IMR-90 (cell line): ENCODE measurements at regions not wholly inside any gene's neighbourhood (a gene's known extent, or its start where the extent isn't known, plus 50 kb on each side); places are given as distances from the start of the nearest gene placed in this dataset.

Experiments
- ATAC-seq: fragments of 200-7000 bp; cut with Tn5 transposase; 2 replicates; pipeline ENCODE4 v1.9.1; 2020; ENCODE audit warnings: low read depth, mild to moderate bottlenecking, moderate library complexity
- BruUV-seq: library from RNA; stranded (reverse); fragments of 400-500 nt; replicated peaks from 2 replicates; lab custom pipeline; 2021; lab: Mats Ljungman, UMichigan
- CTCF ChIA-PET: fragments of 300-600 bp; formaldehyde crosslinking; extraction: SDS; loops from one replicate; lab custom pipeline; 2021; ENCODE audit warnings: antibody characterized with exemption; lab: Yijun Ruan, JAX
- POLR2A ChIA-PET: fragments of 300-600 bp; sonication (Branson Sonifier 250); formaldehyde crosslinking; loops from one replicate; lab custom pipeline; 2022; ENCODE audit warnings: antibody characterized with exemption; ENCODE audit not compliant: unreplicated experiment; lab: Charles Lee
- DNase-seq: peaks from one replicate; pipeline ENCODE4 v3.0.0; 2013
- H2AFZ ChIP-seq: replicated peaks from 2 replicates; pipeline ENCODE3; 2013; ENCODE audit warnings: low read length, mild to moderate bottlenecking; ENCODE audit not compliant: poor library complexity
- H2AK5ac ChIP-seq: 2 replicates; pipeline ENCODE4 v1.6.1; 2013; ENCODE audit warnings: low read depth, low read length, inconsistent platforms
- H2AK9ac ChIP-seq: replicated peaks from 2 replicates; pipeline ENCODE3; 2013; ENCODE audit warnings: mild to moderate bottlenecking, low read depth, low read length, moderate library complexity; ENCODE audit not compliant: poor library complexity
- H2BK120ac ChIP-seq: 2 replicates; pipeline ENCODE4 v1.6.1; 2013; ENCODE audit warnings: low read depth, low read length, inconsistent platforms
- H2BK15ac ChIP-seq: 3 replicates; pipeline ENCODE4 v1.6.1; 2013; ENCODE audit warnings: low read depth, low read length, inconsistent platforms
- H2BK20ac ChIP-seq: 2 replicates; pipeline ENCODE4 v1.6.1; 2013; ENCODE audit warnings: low read depth, mild to moderate bottlenecking, inconsistent platforms, low read length, moderate library complexity
- H2BK5ac ChIP-seq: 2 replicates; pipeline ENCODE4 v1.6.1; 2013; ENCODE audit warnings: mild to moderate bottlenecking, low read depth, low read length, inconsistent platforms; ENCODE audit not compliant: poor library complexity, severe bottlenecking
- H3K14ac ChIP-seq: replicated peaks from 2 replicates; pipeline ENCODE4 v1.6.1; 2013; ENCODE audit warnings: low read depth, low read length, inconsistent platforms
- H3K18ac ChIP-seq: 2 replicates; pipeline ENCODE4 v1.6.1; 2013; ENCODE audit warnings: low read depth, low read length, control low read depth
- H3K23ac ChIP-seq: 2 replicates; pipeline ENCODE4 v1.6.1; 2013; ENCODE audit warnings: low read depth, low read length, inconsistent platforms
- H3K27ac ChIP-seq: 2 replicates; pipeline ENCODE4 v1.5.1; 2013; ENCODE audit warnings: mild to moderate bottlenecking, control low read depth, low read length; ENCODE audit not compliant: insufficient read depth
- H3K27me3 ChIP-seq: 2 replicates; pipeline ENCODE4 v1.6.1; 2013; ENCODE audit warnings: low read length; ENCODE audit not compliant: control insufficient read depth, insufficient read depth
- H3K36me3 ChIP-seq: 2 replicates; pipeline ENCODE4 v1.6.1; 2013; ENCODE audit warnings: low read length, mixed read lengths; ENCODE audit not compliant: control insufficient read depth, insufficient read depth
- H3K4ac ChIP-seq: 2 replicates; pipeline ENCODE4 v1.6.1; 2013; ENCODE audit warnings: low read depth, low read length, inconsistent platforms
- H3K4me1 ChIP-seq: 2 replicates; pipeline ENCODE4 v1.6.1; 2013; ENCODE audit warnings: low read length, mixed read lengths; ENCODE audit not compliant: control insufficient read depth, insufficient read depth
- H3K4me2 ChIP-seq: 2 replicates; pipeline ENCODE4 v1.6.1; 2013; ENCODE audit warnings: low read depth, mild to moderate bottlenecking, control low read depth, low read length, moderate library complexity
- H3K4me3 ChIP-seq: 2 replicates; pipeline ENCODE4 v1.5.1; 2013; ENCODE audit warnings: low read depth, mild to moderate bottlenecking, control low read depth, low read length, moderate library complexity; ENCODE audit not compliant: insufficient read depth
- H3K56ac ChIP-seq: 2 replicates; pipeline ENCODE4 v1.6.1; 2013; ENCODE audit warnings: low read length, inconsistent platforms; ENCODE audit not compliant: insufficient read depth; ENCODE audit errors: extremely low read depth
- H3K79me1 ChIP-seq, 2 experiments: 2 replicates each; pipeline ENCODE4 v1.6.1; 2013; ENCODE audit warnings: low read length in 2 of 2, inconsistent platforms in 1 of 2, low read depth in 1 of 2
- H3K9ac ChIP-seq: 2 replicates; pipeline ENCODE4 v1.6.1; 2013; ENCODE audit warnings: low read depth, low read length, control low read depth
- H3K9me1 ChIP-seq: 2 replicates; pipeline ENCODE4 v1.6.1; 2013; ENCODE audit warnings: low read length, inconsistent platforms; ENCODE audit not compliant: insufficient read depth
- H3K9me3 ChIP-seq: 2 replicates; pipeline ENCODE4 v1.6.1; 2013; ENCODE audit warnings: low read length; ENCODE audit not compliant: control insufficient read depth, insufficient read depth
- H4K20me1 ChIP-seq: 2 replicates; pipeline ENCODE4 v1.6.1; 2013; ENCODE audit warnings: low read length, inconsistent platforms; ENCODE audit not compliant: insufficient read depth
- H4K5ac ChIP-seq: 2 replicates; pipeline ENCODE4 v1.6.1; 2013; ENCODE audit warnings: mild to moderate bottlenecking, low read depth, low read length, control low read depth
- H4K8ac ChIP-seq, 2 experiments: 2 replicates each; pipeline ENCODE4 v1.6.1; 2013; ENCODE audit warnings: low read depth in 2 of 2, low read length in 2 of 2, control low read depth in 1 of 2, inconsistent platforms in 1 of 2
- H4K91ac ChIP-seq: 2 replicates; pipeline ENCODE4 v1.6.1; 2013; ENCODE audit warnings: low read depth, low read length, inconsistent platforms; ENCODE audit not compliant: insufficient read depth
- BHLHE40 ChIP-seq: fragments of 150-350 bp; IDR thresholded peaks from 2 replicates; pipeline ENCODE4 v1.6.1; 2016; ENCODE audit warnings: mild to moderate bottlenecking, low read depth, low read length
- CEBPB ChIP-seq: IDR thresholded peaks from 2 replicates; pipeline ENCODE4 v1.6.1; 2012; ENCODE audit warnings: low read depth, low read length, improper control_type of control experiment
- CHD1 ChIP-seq: IDR thresholded peaks from 2 replicates; pipeline ENCODE4 v1.6.1; 2012; ENCODE audit warnings: low read depth, low read length, improper control_type of control experiment
- FOS ChIP-seq: fragments of 150-350 bp; IDR thresholded peaks from 2 replicates; pipeline ENCODE4 v1.6.1; 2016; ENCODE audit warnings: low read depth, low read length
- MAFK ChIP-seq: IDR thresholded peaks from 2 replicates; pipeline ENCODE4 v1.6.1; 2012; ENCODE audit warnings: low read depth, low read length, improper control_type of control experiment
- MXI1 ChIP-seq: IDR thresholded peaks from 2 replicates; pipeline ENCODE4 v1.6.1; 2012; ENCODE audit warnings: low read depth, mild to moderate bottlenecking, low read length, moderate library complexity, borderline replicate concordance
- NFE2L2 ChIP-seq: fragments of 150-350 bp; IDR thresholded peaks from 2 replicates; pipeline ENCODE4 v1.6.1; 2016; ENCODE audit warnings: low read depth, mild to moderate bottlenecking, low read length
- RAD21 ChIP-seq: IDR thresholded peaks from 2 replicates; pipeline ENCODE4 v1.6.1; 2012; ENCODE audit warnings: low read length, improper control_type of control experiment
- RCOR1 ChIP-seq: IDR thresholded peaks from 2 replicates; pipeline ENCODE4 v1.6.1; 2012; ENCODE audit warnings: mild to moderate bottlenecking, low read length, improper control_type of control experiment; ENCODE audit not compliant: insufficient replicate concordance
- RFX5 ChIP-seq: IDR thresholded peaks from 2 replicates; pipeline ENCODE4 v1.8.0; 2012; ENCODE audit warnings: low read depth, mild to moderate bottlenecking, low read length, moderate library complexity
- SMC3 ChIP-seq: fragments of 150-350 bp; IDR thresholded peaks from 2 replicates; pipeline ENCODE4 v1.6.1; 2016; ENCODE audit warnings: low read depth, mild to moderate bottlenecking, antibody characterized with exemption, low read length, moderate library complexity
- WGBS, 2 experiments: methylation state at CpG; one replicate each; pipeline versions ENCODE4 v1.1.5 to v1.1.7; 2013; ENCODE audit warnings: missing lambda C conversion rate in 2 of 2; ENCODE audit not compliant: insufficient read length in 1 of 2; ENCODE audit errors: extremely low coverage in 2 of 2; 5-methylcytosine and 5-hydroxymethylcytosine counted together
- dilution Hi-C: fragments of 300-500 bp; cut with HindIII; formaldehyde crosslinking; loops from one replicate; pipeline ENCODE4 v1.14.3; 2018; ENCODE audit warnings: low sequenced_read_pairs; ENCODE audit not compliant: unreplicated experiment
- in situ Hi-C: fragments of 300-500 bp; cut with MboI; formaldehyde crosslinking; loops from 3 replicates; pipeline ENCODE4 v1.14.3; 2019; ENCODE audit warnings: low sequenced_read_pairs, inconsistent platforms, mixed read lengths
- intact Hi-C: fragments of 100-400 bp; cut with micrococcal nuclease; formaldehyde crosslinking; loops from 2 replicates; pipeline ENCODE4 v1.10.0; 2022
- TF ChIP-seq, protein P1 (sequence below): fragments of 150-350 bp; IDR thresholded peaks from 2 replicates; pipeline ENCODE4 v1.6.1; 2016; ENCODE audit warnings: low read depth, mild to moderate bottlenecking, low read length, moderate library complexity, borderline replicate concordance
- TF ChIP-seq, protein P2 (sequence below): fragments of 150-350 bp; IDR thresholded peaks from 2 replicates; pipeline ENCODE4 v1.6.1; 2017; ENCODE audit warnings: mild to moderate bottlenecking, antibody characterized with exemption, low read length, low read depth

DNA sequence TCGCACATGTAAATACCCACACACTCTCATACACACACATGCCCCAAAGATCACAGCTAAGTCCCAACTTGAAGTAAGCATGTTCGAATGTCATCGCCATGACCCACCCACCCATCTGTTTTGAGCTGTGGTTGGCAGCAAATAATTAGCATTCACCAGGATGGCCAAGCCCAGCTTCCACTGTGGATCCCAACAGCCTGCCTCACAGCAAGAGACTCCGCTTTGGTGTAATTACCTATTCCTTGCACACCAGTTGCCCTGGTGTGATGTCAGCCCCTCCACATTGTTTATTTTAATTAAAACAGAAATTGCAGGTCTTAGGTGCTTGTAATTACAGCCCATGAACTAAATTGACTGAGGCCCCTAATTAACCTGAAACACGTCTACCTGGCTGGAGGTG, 81.1 kb downstream of the MAFB start:
- Histone ChIP-seq H3K18ac (no peak overlapping the region), H3K9ac (no peak overlapping the region), H3K9me1 (no peaks in the 10 kb centered on the region), H3K27ac (no peak overlapping the region), H3K14ac (no peak overlapping the region), H4K20me1 (no peaks in the 10 kb centered on the region), H2AFZ (no peak overlapping the region), H3K4me2 (no peak overlapping the region), H2BK120ac (no peak overlapping the region), H2BK15ac (no peak overlapping the region), H4K8ac (no peak overlapping the region), H4K5ac (no peak overlapping the region), H3K4me1 (no peaks in the 10 kb centered on the region), H3K36me3 (no peaks in the 10 kb centered on the region), H3K56ac (no peak overlapping the region), H4K91ac (no peak overlapping the region), H3K9me3 (no peaks in the 10 kb centered on the region), H2BK5ac (no peak overlapping the region), H3K4me3 (no peak overlapping the region), H3K23ac (no peak overlapping the region), H3K79me1 (no peaks in the 10 kb centered on the region), H2AK9ac (no peak overlapping the region), H2AK5ac (no peak overlapping the region), H2BK20ac (no peak overlapping the region), H3K4ac (no peak overlapping the region), H3K27me3 (no peaks in the 10 kb centered on the region)
- in situ Hi-C loops (no loop called here), dilution Hi-C loops (no loop called here), intact Hi-C loops (no loop called here)
- DNase-seq (no peak), ATAC-seq (no peak)
- ChIA-PET CTCF (no interaction called here), POLR2A (no interaction called here)
- 20% methylated on average over 1 of the region's 5 CpGs; no CpG with 5 or more reads in 1 of the 2 experiments for WGBS, 2 experiments
- no peak for TF ChIP-seq RFX5
- no peak for TF ChIP-seq CEBPB
- TF ChIP-seq NFE2L2: no peak
- no peak for TF ChIP-seq CHD1
- TF ChIP-seq RCOR1: no peak
- no peak for TF ChIP-seq MAFK
- TF ChIP-seq, protein P1, sequence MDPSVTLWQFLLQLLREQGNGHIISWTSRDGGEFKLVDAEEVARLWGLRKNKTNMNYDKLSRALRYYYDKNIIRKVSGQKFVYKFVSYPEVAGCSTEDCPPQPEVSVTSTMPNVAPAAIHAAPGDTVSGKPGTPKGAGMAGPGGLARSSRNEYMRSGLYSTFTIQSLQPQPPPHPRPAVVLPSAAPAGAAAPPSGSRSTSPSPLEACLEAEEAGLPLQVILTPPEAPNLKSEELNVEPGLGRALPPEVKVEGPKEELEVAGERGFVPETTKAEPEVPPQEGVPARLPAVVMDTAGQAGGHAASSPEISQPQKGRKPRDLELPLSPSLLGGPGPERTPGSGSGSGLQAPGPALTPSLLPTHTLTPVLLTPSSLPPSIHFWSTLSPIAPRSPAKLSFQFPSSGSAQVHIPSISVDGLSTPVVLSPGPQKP: no peak
- TF ChIP-seq, protein P2, sequence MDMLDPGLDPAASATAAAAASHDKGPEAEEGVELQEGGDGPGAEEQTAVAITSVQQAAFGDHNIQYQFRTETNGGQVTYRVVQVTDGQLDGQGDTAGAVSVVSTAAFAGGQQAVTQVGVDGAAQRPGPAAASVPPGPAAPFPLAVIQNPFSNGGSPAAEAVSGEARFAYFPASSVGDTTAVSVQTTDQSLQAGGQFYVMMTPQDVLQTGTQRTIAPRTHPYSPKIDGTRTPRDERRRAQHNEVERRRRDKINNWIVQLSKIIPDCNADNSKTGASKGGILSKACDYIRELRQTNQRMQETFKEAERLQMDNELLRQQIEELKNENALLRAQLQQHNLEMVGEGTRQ: no peak
- TF ChIP-seq FOS: no peak
- TF ChIP-seq MXI1: no peak
- TF ChIP-seq BHLHE40: no peak
- TF ChIP-seq RAD21: no peak
- no peak for TF ChIP-seq SMC3
- BruUV-seq: no TSS peak
